K562 (cell line): ENCODE measurements at regions not wholly inside any gene's neighbourhood (a gene's known extent, or its start where the extent isn't known, plus 50 kb on each side); places are given as distances from the start of the nearest gene placed in this dataset.
"Not testable (repeated sequence)": the region's sequence is repeated elsewhere in the genome, so short reads cannot be mapped to it uniquely, and the experiment has no call there.

Experiments
- ATAC-seq: fragments of 200-7000 bp; cut with Tn5 transposase; 3 replicates; pipeline ENCODE4 v1.9.1; 2020; ENCODE audit warnings: moderate library complexity
- BruUV-seq: library from RNA; stranded (reverse); fragments of 400-500 nt; replicated peaks from 2 replicates; lab custom pipeline; 2021; lab: Mats Ljungman, UMichigan
- CTCF ChIA-PET: fragments of 300-600 bp; formaldehyde crosslinking; extraction: SDS; loops from one replicate; lab custom pipeline; 2021; ENCODE audit warnings: low intra/inter-chr PET ratio; lab: Yijun Ruan, JAX
- POLR2A ChIA-PET: fragments of 300-600, 350-650 bp; sonication (Branson Sonifier 250); formaldehyde crosslinking; extraction: SDS; loops from one replicate; lab custom pipeline; 2021; ENCODE audit warnings: antibody characterized with exemption, inconsistent platforms; lab: Yijun Ruan, JAX
- DNase-seq, 4 experiments: peaks; one replicate each; pipeline versions ENCODE4 v3.0.0 to v3.0.0-alpha.2; 2011 to 2018; ENCODE audit warnings: low spot score in 3 of 4, mixed read lengths in 3 of 4; ENCODE audit errors: extremely low read depth in 1 of 4
- FAIRE-seq: peaks from 2 replicates; lab custom pipeline; 2011; peaks lifted over from hg19 to GRCh38; lab: Jason Lieb, UNC
- H2AFZ ChIP-seq: 2 replicates; pipeline ENCODE4 v1.6.0; 2011; ENCODE audit warnings: low read depth, low read length, control low read depth, inconsistent platforms
- H3K27ac ChIP-seq: fragments of 200-600 bp; 3 replicates; pipeline ENCODE4 v1.8.0; 2011; ENCODE audit warnings: low read depth, mild to moderate bottlenecking, control low read depth, inconsistent platforms, low read length, moderate library complexity, mixed read lengths; ENCODE audit errors: extremely low read depth
- H3K27me3 ChIP-seq, 2 experiments: fragments of 300-600 bp in 1 of 2; 2 replicates in 1 of 2; 3 replicates in 1 of 2; pipeline versions ENCODE4 v1.6.0 to v1.8.0; 2011; ENCODE audit warnings: inconsistent platforms in 2 of 2, low read length in 2 of 2, mild to moderate bottlenecking in 1 of 2, mixed read lengths in 1 of 2, moderate library complexity in 1 of 2; ENCODE audit not compliant: control insufficient read depth in 2 of 2, insufficient read depth in 2 of 2
- H3K36me3 ChIP-seq: fragments of 300-600 bp; 3 replicates; pipeline ENCODE4 v1.8.0; 2011; ENCODE audit warnings: mild to moderate bottlenecking, low read length, inconsistent platforms; ENCODE audit not compliant: control insufficient read depth, insufficient read depth
- H3K4me1 ChIP-seq, 2 experiments: fragments of 200-600 bp in 1 of 2; replicated peaks in 1 of 2; 2 replicates in 1 of 2; 3 replicates in 1 of 2; pipeline versions ENCODE4 v1.5.1 to v1.8.0; 2011; ENCODE audit warnings: inconsistent platforms in 2 of 2, low read length in 2 of 2, mild to moderate bottlenecking in 1 of 2, mixed read lengths in 1 of 2, moderate library complexity in 1 of 2; ENCODE audit not compliant: control insufficient read depth in 2 of 2, insufficient read depth in 2 of 2
- H3K4me2 ChIP-seq: 2 replicates; pipeline ENCODE4 v1.6.1; 2011; ENCODE audit warnings: low read length, control low read depth, inconsistent platforms, mixed read lengths; ENCODE audit not compliant: insufficient read depth
- H3K4me3 ChIP-seq: fragments of 200-600 bp; sonication (generic), shearing (Covaris generic); 2 replicates; pipeline ENCODE4 v1.5.1; 2016; ENCODE audit warnings: control low read depth, inconsistent platforms
- H3K79me2 ChIP-seq: fragments of 200-600 bp; 3 replicates; pipeline ENCODE4 v1.8.0; 2011; ENCODE audit warnings: low read length, inconsistent platforms; ENCODE audit not compliant: control insufficient read depth, insufficient read depth
- H3K9ac ChIP-seq, 2 experiments: 2 replicates each; pipeline versions ENCODE4 v1.6.0 to v1.6.1; 2011; ENCODE audit warnings: low read depth in 2 of 2, low read length in 2 of 2, control low read depth in 1 of 2, inconsistent platforms in 1 of 2, mild to moderate bottlenecking in 1 of 2, mixed read lengths in 1 of 2; ENCODE audit not compliant: insufficient read depth in 1 of 2
- H3K9me1 ChIP-seq: one replicate; pipeline ENCODE4 v1.6.0; 2011; ENCODE audit warnings: inconsistent platforms, mild to moderate bottlenecking, low read length, moderate library complexity; ENCODE audit not compliant: control insufficient read depth, insufficient read depth
- H3K9me3 ChIP-seq: replicated peaks from 2 replicates; pipeline ENCODE4 v1.5.1; 2011; ENCODE audit warnings: low read depth, low read length, inconsistent platforms; ENCODE audit not compliant: control insufficient read depth, insufficient read depth
- H4K20me1 ChIP-seq: replicated peaks from 2 replicates; pipeline ENCODE4 v1.6.1; 2011; ENCODE audit warnings: low read length, inconsistent platforms, mixed read lengths; ENCODE audit not compliant: control insufficient read depth, insufficient read depth
- WGBS: fragments of 100-300 bp; shearing (Covaris generic); methylation state at CpG from one replicate; pipeline ENCODE4 v1.1.6; 2016; ENCODE audit warnings: low coverage, mixed read lengths; ENCODE audit not compliant: insufficient coverage; ENCODE audit errors: missing lambda C conversion rate; 5-methylcytosine and 5-hydroxymethylcytosine counted together
- in situ Hi-C: fragments of 300-500 bp; cut with MboI; formaldehyde crosslinking; loops from 4 replicates; pipeline ENCODE4 v1.15.0; 2018; ENCODE audit warnings: inconsistent platforms, mixed read lengths
- intact Hi-C: fragments of 100-400 bp; cut with micrococcal nuclease; formaldehyde crosslinking; loops from 2 replicates; pipeline ENCODE4 v1.14.2; 2022

- 0% methylated on average over 4 of the region's 5 CpGs for WGBS
- H3K4me2 ChIP-seq, H3K4me1 ChIP-seq, H3K9me1 ChIP-seq, CTCF ChIA-PET, H3K9ac ChIP-seq, POLR2A ChIA-PET, H3K36me3 ChIP-seq, BruUV-seq, ATAC-seq, H3K4me3 ChIP-seq, in situ Hi-C loops, H2AFZ ChIP-seq, FAIRE-seq, intact Hi-C loops, H3K27me3 ChIP-seq, H3K79me2 ChIP-seq, H3K27ac ChIP-seq, DNase-seq, H4K20me1 ChIP-seq, H3K9me3 ChIP-seq: not testable (repeated sequence)
Observed at GRCh38 chr4:42288876-42289275, 108.4 kb upstream of the SHISA3 start.

DNA sequence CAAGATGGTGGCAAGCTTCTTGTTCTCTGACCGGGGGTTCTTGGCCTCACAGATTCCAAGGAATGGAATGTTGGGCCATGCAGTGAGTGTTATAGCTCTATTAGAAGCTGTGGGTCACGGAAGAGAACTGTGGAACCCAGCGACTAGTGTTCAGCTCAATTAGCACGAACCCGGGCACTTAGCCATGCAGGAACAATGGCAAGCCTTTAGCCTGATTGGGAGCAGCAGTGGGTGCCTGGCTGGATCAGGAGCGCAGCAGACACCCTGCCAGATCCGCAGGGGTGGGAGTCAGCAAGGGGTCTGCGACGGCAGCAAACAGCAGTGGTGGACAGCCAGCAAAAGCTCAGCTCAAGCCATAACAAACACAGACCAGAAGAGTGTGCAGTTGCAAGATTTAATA is 105.1 kb upstream of the SHISA3 start:
- ATAC-seq, H3K9me3 ChIP-seq, CTCF ChIA-PET, H4K20me1 ChIP-seq, H3K4me2 ChIP-seq, H3K4me1 ChIP-seq, H3K9ac ChIP-seq, FAIRE-seq, DNase-seq, in situ Hi-C loops, H3K36me3 ChIP-seq, H3K27me3 ChIP-seq, H3K9me1 ChIP-seq, intact Hi-C loops, H2AFZ ChIP-seq, H3K27ac ChIP-seq, BruUV-seq, H3K79me2 ChIP-seq, H3K4me3 ChIP-seq, POLR2A ChIA-PET: not testable (repeated sequence)
- 4% methylated on average over 8 of the region's 9 CpGs for WGBS
